ENCODE measurements at regions not wholly inside any gene's neighbourhood (a gene's known extent, or its start where the extent isn't known, plus 50 kb on each side); places are given as distances from the start of the nearest gene placed in this dataset.

DNA sequence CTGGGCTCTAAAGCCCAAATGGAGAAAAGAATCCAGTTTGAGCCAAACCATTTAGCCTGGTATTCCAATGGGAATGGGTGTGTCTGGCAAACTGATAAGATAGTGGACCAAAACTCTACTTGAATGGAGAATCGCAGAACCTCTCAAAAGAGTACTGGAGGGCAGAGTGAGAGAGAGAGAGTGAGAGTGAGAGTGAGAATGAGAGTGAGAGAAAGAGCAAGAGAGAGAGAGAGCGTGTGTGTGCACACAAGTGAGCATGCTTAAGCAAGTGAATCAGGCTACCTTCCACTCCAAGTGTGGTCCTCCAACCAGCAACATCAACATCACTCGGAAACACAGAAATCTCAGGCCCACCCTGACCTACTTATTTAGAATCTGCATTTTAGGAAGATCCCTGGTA lies 58.8 kb downstream of the UQCRFS1 start:
- Histone ChIP-seq H3K18ac (ENCODE audit: insufficient read length, low read depth, low read length) (no peak overlapping the region), H3K4me1 (ENCODE audit: insufficient read depth, low read length) (no peaks in the 10 kb centered on the region), H3K23ac (ENCODE audit: insufficient read length, low read depth, low read length) (no peak overlapping the region), H2BK15ac (ENCODE audit: low read depth, low read length) (no peak overlapping the region), H2AFZ (ENCODE audit: low read length) (no peak overlapping the region), H4K20me1 (ENCODE audit: control insufficient read depth, insufficient read depth, insufficient read length) (no peaks in the 10 kb centered on the region), H3K23me2 (ENCODE audit: insufficient read length, low read depth, low read length, poor library complexity, severe bottlenecking) (no peaks in the 10 kb centered on the region), H2BK120ac (ENCODE audit: low read depth, low read length, poor library complexity, severe bottlenecking) (no peak overlapping the region), H3K27me3 (ENCODE audit: insufficient read depth, low read length) (peaks cover 3% of the 10 kb centered on the region; the same call in 1 of the 2 replicates), H4K5ac (ENCODE audit: insufficient read length, low read depth, low read length) (no peak overlapping the region), H3K79me2 (ENCODE audit: insufficient read depth, low read length) (no peaks in the 10 kb centered on the region), H3K9me3 (ENCODE audit: control insufficient read depth, low read depth, low read length) (no peaks in the 10 kb centered on the region), H3K4me2 (ENCODE audit: insufficient read depth, insufficient read length, low read length) (no peak overlapping the region), H2AK5ac (ENCODE audit: insufficient read length, low read length) (no peak overlapping the region), H3K9ac (ENCODE audit: extremely low read depth, insufficient read length, low read length) (no peak overlapping the region), H4K91ac (ENCODE audit: insufficient read length, low read depth, low read length) (no peak overlapping the region), H2BK5ac (ENCODE audit: insufficient read length, low read length) (no peak overlapping the region), H4K8ac (replicated peaks; ENCODE audit: insufficient read length, low read depth, low read length) (no peak overlapping the region), H2BK12ac (ENCODE audit: insufficient read length, low read depth, low read length) (no peak overlapping the region), H3K27ac (ENCODE audit: insufficient read length, low read depth, low read length) (no peak overlapping the region), H3K4ac (ENCODE audit: low read depth, low read length) (no peak overlapping the region), H2BK20ac (ENCODE audit: low read depth, low read length, poor library complexity, severe bottlenecking) (no peak overlapping the region), H3K14ac (ENCODE audit: insufficient read depth, low read length) (no peak overlapping the region), H3K79me1 (ENCODE audit: insufficient read depth, low read depth, low read length, poor library complexity, severe bottlenecking) (no peaks in the 10 kb centered on the region), H3T11ph (ENCODE audit: low read length) (no peak overlapping the region), H3K56ac (ENCODE audit: insufficient read length, low read depth, low read length) (no peak overlapping the region)
- Mint-ChIP-seq H3K4me3 (no peak overlapping the region), H3K27ac (no peak overlapping the region), H3K9me3 (peaks cover 5 to 13% of the 10 kb centered on the region in 2 experiments; a peak in 4 of 5 replicates), H3K27me3 (ENCODE audit: low read depth) (peaks cover 11% of the 10 kb centered on the region), H3K4me1 (0 out of 4 replicates have a peak, but pooled peaks cover 0 to 2% of the 10 kb centered on the region in 2 experiments), H3K36me3 (ENCODE audit: insufficient read depth in 1 of 3, low read depth in 3 of 3) (no peaks in the 10 kb centered on the region)
- TF ChIP-seq, protein P1, sequence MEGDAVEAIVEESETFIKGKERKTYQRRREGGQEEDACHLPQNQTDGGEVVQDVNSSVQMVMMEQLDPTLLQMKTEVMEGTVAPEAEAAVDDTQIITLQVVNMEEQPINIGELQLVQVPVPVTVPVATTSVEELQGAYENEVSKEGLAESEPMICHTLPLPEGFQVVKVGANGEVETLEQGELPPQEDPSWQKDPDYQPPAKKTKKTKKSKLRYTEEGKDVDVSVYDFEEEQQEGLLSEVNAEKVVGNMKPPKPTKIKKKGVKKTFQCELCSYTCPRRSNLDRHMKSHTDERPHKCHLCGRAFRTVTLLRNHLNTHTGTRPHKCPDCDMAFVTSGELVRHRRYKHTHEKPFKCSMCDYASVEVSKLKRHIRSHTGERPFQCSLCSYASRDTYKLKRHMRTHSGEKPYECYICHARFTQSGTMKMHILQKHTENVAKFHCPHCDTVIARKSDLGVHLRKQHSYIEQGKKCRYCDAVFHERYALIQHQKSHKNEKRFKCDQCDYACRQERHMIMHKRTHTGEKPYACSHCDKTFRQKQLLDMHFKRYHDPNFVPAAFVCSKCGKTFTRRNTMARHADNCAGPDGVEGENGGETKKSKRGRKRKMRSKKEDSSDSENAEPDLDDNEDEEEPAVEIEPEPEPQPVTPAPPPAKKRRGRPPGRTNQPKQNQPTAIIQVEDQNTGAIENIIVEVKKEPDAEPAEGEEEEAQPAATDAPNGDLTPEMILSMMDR (conservative IDR thresholded peaks at IDR 0.05), result no peak
- no CpG with 5 or more reads among the region's 3 CpGs for WGBS (ENCODE audit: extremely low coverage, insufficient read length, low lambda C conversion rate)
- DNase-seq, result no peak
